A673 (cell line): ENCODE measurements at regions not wholly inside any gene's neighbourhood (a gene's known extent, or its start where the extent isn't known, plus 50 kb on each side); places are given as distances from the start of the nearest gene placed in this dataset.

Experiments
- BruUV-seq: library from RNA; stranded (reverse); fragments of 400-500 nt; replicated peaks from 2 replicates; lab custom pipeline; 2021; lab: Mats Ljungman, UMichigan
- CTCF ChIA-PET: fragments of 300-600 bp; sonication (Branson Sonifier 250); formaldehyde crosslinking; loops from one replicate; lab custom pipeline; 2022; ENCODE audit warnings: antibody characterized with exemption; lab: Charles Lee
- POLR2A ChIA-PET: fragments of 300-600 bp; sonication (Branson Sonifier 250); formaldehyde crosslinking; loops from one replicate; lab custom pipeline; 2022; ENCODE audit warnings: antibody characterized with exemption; ENCODE audit not compliant: low non-redundant PET; lab: Charles Lee
- DNase-seq: peaks from one replicate; pipeline ENCODE4 v3.0.0-alpha.2; 2015; ENCODE audit warnings: low spot score
- H3K27ac ChIP-seq: fragments of 200-600 bp; sonication (generic); 2 replicates; pipeline ENCODE4 v1.5.1; 2016; ENCODE audit warnings: mixed run types, low read depth, mild to moderate bottlenecking, mixed read lengths, antibody characterized with exemption, low read length; ENCODE audit not compliant: poor library complexity, severe bottlenecking
- H3K27me3 ChIP-seq: fragments of 200-600 bp; sonication (generic); replicated peaks from 2 replicates; pipeline ENCODE4 v1.6.1; 2017; ENCODE audit warnings: mixed run types, low read depth, mild to moderate bottlenecking, mixed read lengths, antibody characterized with exemption, low read length; ENCODE audit not compliant: insufficient read depth, poor library complexity
- H3K36me3 ChIP-seq: fragments of 200-600 bp; sonication (generic); 2 replicates; pipeline ENCODE4 v1.6.1; 2016; ENCODE audit warnings: mixed run types, mild to moderate bottlenecking, mixed read lengths, antibody characterized with exemption, low read length; ENCODE audit not compliant: insufficient read depth, poor library complexity, severe bottlenecking
- H3K4me1 ChIP-seq: fragments of 200-600 bp; sonication (generic); 2 replicates; pipeline ENCODE4 v1.6.1; 2017; ENCODE audit warnings: mixed run types, mild to moderate bottlenecking, mixed read lengths, antibody characterized with exemption, low read length; ENCODE audit not compliant: insufficient read depth, poor library complexity, severe bottlenecking
- H3K4me3 ChIP-seq: fragments of 200-600 bp; sonication (generic); 2 replicates; pipeline ENCODE4 v1.5.1; 2016; ENCODE audit warnings: low read depth, mixed run types, mild to moderate bottlenecking, mixed read lengths, low read length; ENCODE audit not compliant: poor library complexity, severe bottlenecking
- H3K9me3 ChIP-seq: fragments of 200-600 bp; sonication (generic); 2 replicates; pipeline ENCODE4 v1.6.1; 2016; ENCODE audit warnings: mixed run types, low read depth, mild to moderate bottlenecking, mixed read lengths, antibody characterized with exemption, low read length; ENCODE audit not compliant: poor library complexity, severe bottlenecking
- EZH2 ChIP-seq: fragments of 200-600 bp; sonication (generic); IDR thresholded peaks from 2 replicates; pipeline ENCODE4 v1.6.1; 2017; ENCODE audit warnings: borderline replicate concordance, low read depth, mild to moderate bottlenecking, mixed read lengths, antibody characterized with exemption, low read length; ENCODE audit not compliant: poor library complexity, severe bottlenecking
- intact Hi-C: fragments of 100-400 bp; cut with micrococcal nuclease; formaldehyde crosslinking; loops from one replicate; pipeline ENCODE4 v1.10.0; 2022; ENCODE audit not compliant: unreplicated experiment
- TF ChIP-seq, protein P1 (sequence below): fragments of 300-800, 200-600 bp; sonication (generic); conservative IDR thresholded peaks from 2 replicates; pipeline ENCODE4 v1.5.1; 2017; ENCODE audit warnings: low read depth, mild to moderate bottlenecking, antibody characterized with exemption, low read length, moderate library complexity, mixed read lengths

DNA sequence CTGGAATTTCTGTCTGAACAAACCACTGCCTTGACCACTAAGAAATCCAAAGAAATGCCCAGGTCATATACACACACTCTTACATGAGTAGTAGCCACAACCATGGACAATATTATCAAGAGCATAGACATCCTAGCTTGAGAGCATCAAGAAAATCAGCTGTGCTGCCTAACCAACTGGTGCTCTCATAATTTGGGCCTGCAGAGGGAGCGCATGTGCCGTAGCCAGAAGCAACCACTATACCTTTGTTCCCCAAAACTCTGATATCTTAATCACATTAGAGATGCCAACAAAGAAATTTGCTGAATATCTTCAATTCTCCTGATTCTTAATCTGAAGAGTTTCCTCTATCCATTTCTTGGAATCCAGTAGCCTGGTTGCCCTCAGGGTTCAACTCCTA, 163.6 kb downstream of the ZNF674 start:
- H3K9me3 ChIP-seq = no peaks in the 10 kb centered on the region
- H3K36me3 ChIP-seq = no peaks in the 10 kb centered on the region
- no peak overlapping the region for H3K4me3 ChIP-seq
- ChIA-PET CTCF (interaction anchor here (0.7 to 1.0 kb wide), 5 partner anchors 9 to 1244 kb away, joined by 3 to 6 read pairs (median 4); no protein-coding TSS in a partner anchor), POLR2A (no interaction called here)
- H3K4me1 ChIP-seq = peaks cover 7% of the 10 kb centered on the region
- TF ChIP-seq, protein P1, sequence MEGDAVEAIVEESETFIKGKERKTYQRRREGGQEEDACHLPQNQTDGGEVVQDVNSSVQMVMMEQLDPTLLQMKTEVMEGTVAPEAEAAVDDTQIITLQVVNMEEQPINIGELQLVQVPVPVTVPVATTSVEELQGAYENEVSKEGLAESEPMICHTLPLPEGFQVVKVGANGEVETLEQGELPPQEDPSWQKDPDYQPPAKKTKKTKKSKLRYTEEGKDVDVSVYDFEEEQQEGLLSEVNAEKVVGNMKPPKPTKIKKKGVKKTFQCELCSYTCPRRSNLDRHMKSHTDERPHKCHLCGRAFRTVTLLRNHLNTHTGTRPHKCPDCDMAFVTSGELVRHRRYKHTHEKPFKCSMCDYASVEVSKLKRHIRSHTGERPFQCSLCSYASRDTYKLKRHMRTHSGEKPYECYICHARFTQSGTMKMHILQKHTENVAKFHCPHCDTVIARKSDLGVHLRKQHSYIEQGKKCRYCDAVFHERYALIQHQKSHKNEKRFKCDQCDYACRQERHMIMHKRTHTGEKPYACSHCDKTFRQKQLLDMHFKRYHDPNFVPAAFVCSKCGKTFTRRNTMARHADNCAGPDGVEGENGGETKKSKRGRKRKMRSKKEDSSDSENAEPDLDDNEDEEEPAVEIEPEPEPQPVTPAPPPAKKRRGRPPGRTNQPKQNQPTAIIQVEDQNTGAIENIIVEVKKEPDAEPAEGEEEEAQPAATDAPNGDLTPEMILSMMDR = peak; percentile 83
- TF ChIP-seq EZH2 = no peak
- no TSS peak for BruUV-seq
- intact Hi-C loops = loop anchor here (1.0 to 10.0 kb wide), 3 partner anchors 26 to 415 kb away; no protein-coding TSS in a partner anchor
- DNase-seq = peak; percentile 75
- H3K27ac ChIP-seq = no peak overlapping the region
- H3K27me3 ChIP-seq = no peaks in the 10 kb centered on the region

DNA sequence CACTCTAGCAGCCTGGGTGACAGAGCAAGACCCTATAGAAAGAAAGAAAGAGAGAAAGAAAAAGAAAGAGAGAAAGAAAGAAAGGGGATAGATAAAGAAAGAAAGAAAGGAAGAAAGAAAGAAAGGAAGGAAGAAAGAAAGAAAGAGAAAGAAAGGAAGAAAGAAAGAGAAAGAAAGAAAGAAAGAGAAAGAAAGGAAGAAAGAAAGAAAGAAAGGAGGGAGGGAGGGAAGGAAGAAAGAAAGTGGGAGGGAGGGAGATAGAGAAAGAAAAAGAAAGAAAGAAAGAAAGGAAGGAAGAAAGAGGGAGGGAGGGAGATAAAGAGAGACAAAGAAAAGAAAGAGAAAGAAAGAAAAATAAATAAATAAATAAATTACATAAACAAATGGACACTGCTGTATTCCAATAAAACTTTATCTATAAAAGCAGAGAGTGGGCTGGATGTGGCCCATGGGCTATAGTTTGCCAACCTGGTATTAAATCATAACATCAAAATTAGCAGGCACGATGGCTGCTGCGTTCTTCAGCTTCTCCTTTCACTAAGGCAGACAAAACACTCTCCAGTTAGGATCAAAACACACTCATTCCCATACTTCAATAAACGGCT, 165.0 kb downstream of the ZNF674 start:
- H3K9me3 ChIP-seq = no peaks in the 10 kb centered on the region
- intact Hi-C loops = loop anchor here (2.0 to 10.0 kb wide), 2 partner anchors 305 to 417 kb away; no protein-coding TSS in a partner anchor
- peaks cover 16% of the 10 kb centered on the region for H3K4me1 ChIP-seq
- no peak for TF ChIP-seq EZH2
- TF ChIP-seq, protein P1 = no peak
- no TSS peak for BruUV-seq
- POLR2A ChIA-PET = no interaction called here
- H3K4me3 ChIP-seq = no peak overlapping the region
- no peak for DNase-seq
- CTCF ChIA-PET = no interaction called here
- no peaks in the 10 kb centered on the region for H3K36me3 ChIP-seq
- no peak overlapping the region for H3K27ac ChIP-seq
- no peaks in the 10 kb centered on the region for H3K27me3 ChIP-seq

DNA sequence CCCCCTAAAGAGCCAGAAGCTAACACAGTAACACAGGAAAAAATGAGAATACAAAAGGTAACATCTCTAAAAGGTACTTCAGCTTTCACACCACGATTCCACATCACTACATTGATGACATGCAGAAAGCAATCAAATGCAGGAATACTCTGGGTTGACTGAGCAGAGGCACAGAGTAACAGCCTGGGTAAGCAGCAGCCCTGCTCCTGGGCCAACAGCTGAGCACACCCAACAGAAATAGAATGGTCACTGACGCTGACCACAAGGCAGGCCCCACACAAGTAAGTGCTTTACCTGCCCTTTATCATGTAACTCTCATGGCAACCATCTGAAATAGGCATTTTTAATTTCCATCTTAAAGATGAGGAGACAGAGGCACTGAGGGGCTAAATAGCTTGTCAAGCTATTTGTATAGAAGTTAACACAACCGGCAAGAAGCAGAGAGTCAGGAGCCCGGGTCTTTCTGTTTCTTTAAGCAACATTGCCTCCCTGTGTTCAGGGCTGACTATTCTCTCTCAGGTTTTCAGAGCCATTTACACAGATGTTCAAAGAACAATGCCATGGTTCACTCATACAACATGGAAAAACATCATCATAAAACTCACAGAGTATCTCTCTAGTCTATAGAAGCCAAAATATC, 168.9 kb downstream of the ZNF674 start:
- Histone ChIP-seq H3K4me1 (peaks cover 26% of the 10 kb centered on the region), H3K27ac (peak overlapping the region; percentile 31), H3K36me3 (no peaks in the 10 kb centered on the region), H3K27me3 (no peaks in the 10 kb centered on the region), H3K4me3 (no peak overlapping the region), H3K9me3 (peaks cover 3% of the 10 kb centered on the region)
- intact Hi-C loops = loop anchor here (1.0 to 2.0 kb wide), 3 partner anchors 52 to 862 kb away; no protein-coding TSS in a partner anchor
- peak; percentile 88 for DNase-seq
- no TSS peak for BruUV-seq
- TF ChIP-seq, protein P1 = peak; percentile 74
- no peak for TF ChIP-seq EZH2
- CTCF ChIA-PET = interaction anchor here (0.6 to 1.4 kb wide), 11 partner anchors 10 to 861 kb away, joined by 3 to 11 read pairs (median 4); no protein-coding TSS in a partner anchor
- POLR2A ChIA-PET = interaction anchor here (0.6 kb wide), 2 partner anchors 54 to 678 kb away, joined by 3 to 4 read pairs; no protein-coding TSS in a partner anchor
